Liver (tissue), 3 donors: ENCODE measurements at regions not wholly inside any gene's neighbourhood (a gene's known extent, or its start where the extent isn't known, plus 50 kb on each side); places are given as distances from the start of the nearest gene placed in this dataset.

ENCODE experiments used
- ATF3 ChIP-seq: IDR thresholded peaks from 2 replicates; pipeline ENCODE4 v1.6.1; 2016; ENCODE audit warnings: antibody characterized with exemption
- CTCF ChIP-seq: fragments of 150-350 bp; IDR thresholded peaks from 2 replicates; pipeline ENCODE4 v1.5.1; 2017; ENCODE audit warnings: improper control_type of control experiment, low read depth, low read length; ENCODE audit not compliant: missing input control
- GABPA ChIP-seq, 2 donors: IDR thresholded peaks in 1 of 2; conservative IDR thresholded peaks in 1 of 2; 2 replicates each; pipeline ENCODE4 v1.6.1; 2016; ENCODE audit warnings: antibody characterized with exemption in 2 of 2, mild to moderate bottlenecking in 1 of 2, moderate library complexity in 1 of 2
- MAX ChIP-seq: IDR thresholded peaks from 2 replicates; pipeline ENCODE4 v1.6.1; 2016; ENCODE audit warnings: antibody characterized with exemption
- RAD21 ChIP-seq, 2 donors: IDR thresholded peaks; 2 replicates each; pipeline ENCODE4 v1.6.1; 2016; ENCODE audit warnings: antibody characterized with exemption in 2 of 2, mild to moderate bottlenecking in 2 of 2
- SP1 ChIP-seq: IDR thresholded peaks from 2 replicates; pipeline ENCODE4 v1.6.1; 2018; ENCODE audit warnings: antibody characterized with exemption, mild to moderate bottlenecking
- TAF1 ChIP-seq: conservative IDR thresholded peaks from 2 replicates; pipeline ENCODE4 v1.6.1; 2016; ENCODE audit warnings: antibody characterized with exemption, mild to moderate bottlenecking
- TF ChIP-seq, protein P1 (sequence below): IDR thresholded peaks from 2 replicates; pipeline ENCODE4 v1.6.1; 2016; ENCODE audit warnings: antibody characterized with exemption
- TF ChIP-seq, protein P2 (sequence below): IDR thresholded peaks from 2 replicates; pipeline ENCODE4 v1.6.1; 2016; ENCODE audit warnings: antibody characterized with exemption, mild to moderate bottlenecking
- donor health status: healthy.
- donor health status: healthy.

DNA sequence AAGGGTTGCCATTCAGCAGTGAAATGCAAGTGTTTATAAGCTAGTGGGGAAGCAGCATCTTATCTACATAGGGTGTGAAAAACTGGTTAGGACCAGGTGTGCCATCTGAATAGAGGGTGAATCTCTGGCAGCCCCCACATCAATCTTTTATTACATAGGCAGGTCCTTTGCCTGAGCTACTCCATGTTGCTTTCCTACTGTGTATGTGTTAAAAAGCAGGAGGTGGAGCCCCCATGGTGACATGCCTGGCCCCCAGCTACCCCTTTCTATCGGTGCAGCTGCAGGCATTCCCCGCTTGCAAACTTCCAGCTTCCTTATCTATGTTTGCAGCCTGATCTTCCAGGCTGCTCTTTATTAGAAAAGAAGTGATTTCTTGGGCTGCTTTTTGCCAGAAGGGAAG, 353.5 kb downstream of the SPATA31D1 start:
- TF ChIP-seq CTCF (no peak), GABPA (IDR thresholded peaks at IDR 0.05 in 1 of 2, conservative IDR thresholded peaks at IDR 0.05 in 1 of 2) (no peak), TAF1 (no peak), MAX (no peak), ATF3 (no peak), RAD21 (IDR thresholded peaks at IDR 0.05) (no peak), SP1 (no peak)
- TF ChIP-seq, protein P1, sequence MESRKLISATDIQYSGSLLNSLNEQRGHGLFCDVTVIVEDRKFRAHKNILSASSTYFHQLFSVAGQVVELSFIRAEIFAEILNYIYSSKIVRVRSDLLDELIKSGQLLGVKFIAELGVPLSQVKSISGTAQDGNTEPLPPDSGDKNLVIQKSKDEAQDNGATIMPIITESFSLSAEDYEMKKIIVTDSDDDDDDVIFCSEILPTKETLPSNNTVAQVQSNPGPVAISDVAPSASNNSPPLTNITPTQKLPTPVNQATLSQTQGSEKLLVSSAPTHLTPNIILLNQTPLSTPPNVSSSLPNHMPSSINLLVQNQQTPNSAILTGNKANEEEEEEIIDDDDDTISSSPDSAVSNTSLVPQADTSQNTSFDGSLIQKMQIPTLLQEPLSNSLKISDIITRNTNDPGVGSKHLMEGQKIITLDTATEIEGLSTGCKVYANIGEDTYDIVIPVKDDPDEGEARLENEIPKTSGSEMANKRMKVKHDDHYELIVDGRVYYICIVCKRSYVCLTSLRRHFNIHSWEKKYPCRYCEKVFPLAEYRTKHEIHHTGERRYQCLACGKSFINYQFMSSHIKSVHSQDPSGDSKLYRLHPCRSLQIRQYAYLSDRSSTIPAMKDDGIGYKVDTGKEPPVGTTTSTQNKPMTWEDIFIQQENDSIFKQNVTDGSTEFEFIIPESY, result no peak
- TF ChIP-seq, protein P2, sequence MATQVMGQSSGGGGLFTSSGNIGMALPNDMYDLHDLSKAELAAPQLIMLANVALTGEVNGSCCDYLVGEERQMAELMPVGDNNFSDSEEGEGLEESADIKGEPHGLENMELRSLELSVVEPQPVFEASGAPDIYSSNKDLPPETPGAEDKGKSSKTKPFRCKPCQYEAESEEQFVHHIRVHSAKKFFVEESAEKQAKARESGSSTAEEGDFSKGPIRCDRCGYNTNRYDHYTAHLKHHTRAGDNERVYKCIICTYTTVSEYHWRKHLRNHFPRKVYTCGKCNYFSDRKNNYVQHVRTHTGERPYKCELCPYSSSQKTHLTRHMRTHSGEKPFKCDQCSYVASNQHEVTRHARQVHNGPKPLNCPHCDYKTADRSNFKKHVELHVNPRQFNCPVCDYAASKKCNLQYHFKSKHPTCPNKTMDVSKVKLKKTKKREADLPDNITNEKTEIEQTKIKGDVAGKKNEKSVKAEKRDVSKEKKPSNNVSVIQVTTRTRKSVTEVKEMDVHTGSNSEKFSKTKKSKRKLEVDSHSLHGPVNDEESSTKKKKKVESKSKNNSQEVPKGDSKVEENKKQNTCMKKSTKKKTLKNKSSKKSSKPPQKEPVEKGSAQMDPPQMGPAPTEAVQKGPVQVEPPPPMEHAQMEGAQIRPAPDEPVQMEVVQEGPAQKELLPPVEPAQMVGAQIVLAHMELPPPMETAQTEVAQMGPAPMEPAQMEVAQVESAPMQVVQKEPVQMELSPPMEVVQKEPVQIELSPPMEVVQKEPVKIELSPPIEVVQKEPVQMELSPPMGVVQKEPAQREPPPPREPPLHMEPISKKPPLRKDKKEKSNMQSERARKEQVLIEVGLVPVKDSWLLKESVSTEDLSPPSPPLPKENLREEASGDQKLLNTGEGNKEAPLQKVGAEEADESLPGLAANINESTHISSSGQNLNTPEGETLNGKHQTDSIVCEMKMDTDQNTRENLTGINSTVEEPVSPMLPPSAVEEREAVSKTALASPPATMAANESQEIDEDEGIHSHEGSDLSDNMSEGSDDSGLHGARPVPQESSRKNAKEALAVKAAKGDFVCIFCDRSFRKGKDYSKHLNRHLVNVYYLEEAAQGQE, result no peak
